ENCODE measurements at regions not wholly inside any gene's neighbourhood (a gene's known extent, or its start where the extent isn't known, plus 50 kb on each side); places are given as distances from the start of the nearest gene placed in this dataset.

DNA sequence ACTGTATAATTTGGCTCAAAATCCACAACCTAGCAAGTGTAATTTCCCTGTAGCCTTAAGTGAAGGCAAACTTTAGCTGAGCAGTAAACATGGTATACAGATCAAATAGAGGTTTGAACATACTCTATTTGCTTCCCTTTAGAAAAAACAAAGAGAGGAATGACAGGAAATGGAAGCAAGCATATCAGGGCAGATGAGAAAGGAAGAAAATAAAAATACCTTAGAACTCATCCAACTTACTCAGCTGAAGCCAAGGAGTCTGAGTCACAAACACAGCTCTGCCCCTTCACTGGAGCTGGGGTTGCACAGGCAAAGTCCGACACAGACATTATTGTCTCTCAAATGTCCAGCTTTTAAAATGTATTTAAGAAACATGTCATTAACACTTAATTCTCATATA is 379.9 kb upstream of the IRAK1BP1 start:
- no peak for TF ChIP-seq EZH2 (IDR thresholded peaks at IDR 0.05; ENCODE audit: low read length, missing control alignments)
- TF ChIP-seq, protein P1, sequence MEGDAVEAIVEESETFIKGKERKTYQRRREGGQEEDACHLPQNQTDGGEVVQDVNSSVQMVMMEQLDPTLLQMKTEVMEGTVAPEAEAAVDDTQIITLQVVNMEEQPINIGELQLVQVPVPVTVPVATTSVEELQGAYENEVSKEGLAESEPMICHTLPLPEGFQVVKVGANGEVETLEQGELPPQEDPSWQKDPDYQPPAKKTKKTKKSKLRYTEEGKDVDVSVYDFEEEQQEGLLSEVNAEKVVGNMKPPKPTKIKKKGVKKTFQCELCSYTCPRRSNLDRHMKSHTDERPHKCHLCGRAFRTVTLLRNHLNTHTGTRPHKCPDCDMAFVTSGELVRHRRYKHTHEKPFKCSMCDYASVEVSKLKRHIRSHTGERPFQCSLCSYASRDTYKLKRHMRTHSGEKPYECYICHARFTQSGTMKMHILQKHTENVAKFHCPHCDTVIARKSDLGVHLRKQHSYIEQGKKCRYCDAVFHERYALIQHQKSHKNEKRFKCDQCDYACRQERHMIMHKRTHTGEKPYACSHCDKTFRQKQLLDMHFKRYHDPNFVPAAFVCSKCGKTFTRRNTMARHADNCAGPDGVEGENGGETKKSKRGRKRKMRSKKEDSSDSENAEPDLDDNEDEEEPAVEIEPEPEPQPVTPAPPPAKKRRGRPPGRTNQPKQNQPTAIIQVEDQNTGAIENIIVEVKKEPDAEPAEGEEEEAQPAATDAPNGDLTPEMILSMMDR (conservative IDR thresholded peaks at IDR 0.05 in 1 of 2, IDR thresholded peaks at IDR 0.05 in 1 of 2; ENCODE audit: low read depth in 1 of 2, low read length in 2 of 2), result no peak
- no peaks in the 10 kb centered on the region for H4K20me1 ChIP-seq (ENCODE audit: control insufficient read depth, extremely low read depth, insufficient read depth, low read length)
- no peak overlapping the region for H3K4me2 ChIP-seq (ENCODE audit: extremely low read depth, insufficient read depth, low read length)
- no peaks in the 10 kb centered on the region for H3K79me2 ChIP-seq (ENCODE audit: control insufficient read depth, insufficient read depth, low read length)
- peak in 1 of 2 donors; percentile 60 for DNase-seq (ENCODE audit: low read depth in 2 of 2)
- H3K4me1 ChIP-seq (ENCODE audit: control insufficient read depth, extremely low read depth, insufficient read depth, low read length), result no peaks in the 10 kb centered on the region
- no peak overlapping the region for H2AFZ ChIP-seq (ENCODE audit: low read length)
- no peaks in the 10 kb centered on the region for H3K36me3 ChIP-seq (ENCODE audit: control insufficient read depth, insufficient read depth, low read length)
- H3K9me3 ChIP-seq (ENCODE audit: control insufficient read depth, insufficient read depth, low read depth, low read length), result no peaks in the 10 kb centered on the region
- H3K4me3 ChIP-seq (replicated peaks in 1 of 4; ENCODE audit: control extremely low read depth in 1 of 4, insufficient read depth in 1 of 4, low read depth in 3 of 4, low read length in 4 of 4), result no peak overlapping the region
- H3K27me3 ChIP-seq (ENCODE audit: control insufficient read depth, insufficient read depth, low read length), result no peaks in the 10 kb centered on the region
- no peak overlapping the region for H3K9ac ChIP-seq (ENCODE audit: insufficient read depth, low read length)
- no peak overlapping the region for H3K27ac ChIP-seq (ENCODE audit: insufficient read depth, low read length)

DNA sequence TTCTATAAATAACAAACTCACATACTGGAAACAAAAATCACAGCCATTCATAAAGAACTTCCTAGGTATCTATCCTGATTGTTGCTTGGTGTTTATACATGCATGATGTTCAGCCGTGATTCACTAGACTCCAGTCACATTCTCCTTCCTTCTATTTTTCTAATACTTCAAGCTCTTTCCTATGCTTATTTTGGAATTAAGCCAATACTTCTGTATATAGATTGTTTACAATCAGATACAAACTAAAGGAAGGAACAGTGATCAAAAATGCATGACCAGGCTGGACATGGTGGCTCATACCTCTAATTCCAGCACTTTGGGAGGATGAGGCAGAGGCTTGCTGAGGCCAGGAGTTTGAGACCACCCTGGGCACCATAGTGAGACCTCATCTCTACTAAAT is 377.5 kb upstream of the IRAK1BP1 start:
- Histone ChIP-seq H4K20me1 (ENCODE audit: control insufficient read depth, extremely low read depth, insufficient read depth, low read length) (no peaks in the 10 kb centered on the region), H3K4me1 (ENCODE audit: control insufficient read depth, extremely low read depth, insufficient read depth, low read length) (no peaks in the 10 kb centered on the region), H2AFZ (ENCODE audit: low read length) (no peak overlapping the region), H3K9me3 (ENCODE audit: control insufficient read depth, insufficient read depth, low read depth, low read length) (no peaks in the 10 kb centered on the region), H3K36me3 (ENCODE audit: control insufficient read depth, insufficient read depth, low read length) (no peaks in the 10 kb centered on the region), H3K79me2 (ENCODE audit: control insufficient read depth, insufficient read depth, low read length) (no peaks in the 10 kb centered on the region), H3K9ac (ENCODE audit: insufficient read depth, low read length) (no peak overlapping the region), H3K27ac (ENCODE audit: insufficient read depth, low read length) (no peak overlapping the region), H3K4me2 (ENCODE audit: extremely low read depth, insufficient read depth, low read length) (no peak overlapping the region), H3K4me3 (replicated peaks in 1 of 4; ENCODE audit: control extremely low read depth in 1 of 4, insufficient read depth in 1 of 4, low read depth in 3 of 4, low read length in 4 of 4) (no peak overlapping the region), H3K27me3 (ENCODE audit: control insufficient read depth, insufficient read depth, low read length) (no peaks in the 10 kb centered on the region)
- TF ChIP-seq, protein P1 (conservative IDR thresholded peaks at IDR 0.05 in 1 of 2, IDR thresholded peaks at IDR 0.05 in 1 of 2; ENCODE audit: low read depth in 1 of 2, low read length in 2 of 2), result no peak
- TF ChIP-seq EZH2 (IDR thresholded peaks at IDR 0.05; ENCODE audit: low read length, missing control alignments), result no peak
- DNase-seq (ENCODE audit: low read depth in 2 of 2), result peak in 1 of 2 donors; percentile 59

DNA sequence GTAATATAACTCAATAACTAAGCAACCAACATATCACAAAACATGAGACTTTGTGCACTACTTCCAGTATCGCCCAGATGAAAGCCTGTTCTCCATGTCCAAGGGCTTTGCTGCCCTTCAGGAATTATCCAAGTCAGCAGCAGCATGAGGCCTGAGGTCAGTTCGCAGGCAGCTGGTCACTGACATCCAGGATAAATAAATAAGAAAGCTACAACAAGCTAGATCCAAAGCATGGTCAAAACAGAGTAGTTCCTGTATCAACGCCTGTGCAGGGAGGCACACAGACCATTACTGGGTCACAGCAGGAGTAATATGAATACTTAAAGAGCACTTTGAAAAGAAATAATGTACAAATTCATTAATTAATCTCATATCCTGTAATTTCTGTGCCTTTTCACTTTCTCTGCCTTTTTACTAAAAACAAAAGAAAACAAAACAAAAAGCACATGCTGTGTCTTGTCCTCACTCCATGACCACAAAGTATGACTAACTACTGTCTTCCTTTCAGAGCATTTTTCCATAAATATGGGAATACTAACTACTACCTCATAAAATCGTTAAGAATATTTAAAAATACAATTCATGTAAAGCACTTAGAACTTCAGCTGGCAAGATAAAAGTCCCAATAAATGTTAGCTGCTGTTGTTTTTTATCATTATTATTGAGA is 374.9 kb upstream of the IRAK1BP1 start:
- TF ChIP-seq, protein P1 (conservative IDR thresholded peaks at IDR 0.05 in 1 of 2, IDR thresholded peaks at IDR 0.05 in 1 of 2; ENCODE audit: low read depth in 1 of 2, low read length in 2 of 2), result no peak
- TF ChIP-seq EZH2 (IDR thresholded peaks at IDR 0.05; ENCODE audit: low read length, missing control alignments), result no peak
- H3K27me3 ChIP-seq (ENCODE audit: control insufficient read depth, insufficient read depth, low read length), result no peaks in the 10 kb centered on the region
- DNase-seq (ENCODE audit: low read depth in 2 of 2), result peak in 1 of 2 donors; percentile 32
- H3K9me3 ChIP-seq (ENCODE audit: control insufficient read depth, insufficient read depth, low read depth, low read length), result no peaks in the 10 kb centered on the region
- H3K36me3 ChIP-seq (ENCODE audit: control insufficient read depth, insufficient read depth, low read length), result no peaks in the 10 kb centered on the region
- H3K4me3 ChIP-seq (replicated peaks in 1 of 4; ENCODE audit: control extremely low read depth in 1 of 4, insufficient read depth in 1 of 4, low read depth in 3 of 4, low read length in 4 of 4), result no peak overlapping the region
- no peak overlapping the region for H3K27ac ChIP-seq (ENCODE audit: insufficient read depth, low read length)
- H3K4me1 ChIP-seq (ENCODE audit: control insufficient read depth, extremely low read depth, insufficient read depth, low read length), result no peaks in the 10 kb centered on the region
- no peaks in the 10 kb centered on the region for H4K20me1 ChIP-seq (ENCODE audit: control insufficient read depth, extremely low read depth, insufficient read depth, low read length)
- no peak overlapping the region for H2AFZ ChIP-seq (ENCODE audit: low read length)
- no peak overlapping the region for H3K9ac ChIP-seq (ENCODE audit: insufficient read depth, low read length)
- peak overlapping the region; percentile 11 for H3K4me2 ChIP-seq (ENCODE audit: extremely low read depth, insufficient read depth, low read length)
- H3K79me2 ChIP-seq (ENCODE audit: control insufficient read depth, insufficient read depth, low read length), result no peaks in the 10 kb centered on the region

Data from fibroblast of lung (primary cell).